ENCODE measurements at regions not wholly inside any gene's neighbourhood (a gene's known extent, or its start where the extent isn't known, plus 50 kb on each side); places are given as distances from the start of the nearest gene placed in this dataset.

DNA sequence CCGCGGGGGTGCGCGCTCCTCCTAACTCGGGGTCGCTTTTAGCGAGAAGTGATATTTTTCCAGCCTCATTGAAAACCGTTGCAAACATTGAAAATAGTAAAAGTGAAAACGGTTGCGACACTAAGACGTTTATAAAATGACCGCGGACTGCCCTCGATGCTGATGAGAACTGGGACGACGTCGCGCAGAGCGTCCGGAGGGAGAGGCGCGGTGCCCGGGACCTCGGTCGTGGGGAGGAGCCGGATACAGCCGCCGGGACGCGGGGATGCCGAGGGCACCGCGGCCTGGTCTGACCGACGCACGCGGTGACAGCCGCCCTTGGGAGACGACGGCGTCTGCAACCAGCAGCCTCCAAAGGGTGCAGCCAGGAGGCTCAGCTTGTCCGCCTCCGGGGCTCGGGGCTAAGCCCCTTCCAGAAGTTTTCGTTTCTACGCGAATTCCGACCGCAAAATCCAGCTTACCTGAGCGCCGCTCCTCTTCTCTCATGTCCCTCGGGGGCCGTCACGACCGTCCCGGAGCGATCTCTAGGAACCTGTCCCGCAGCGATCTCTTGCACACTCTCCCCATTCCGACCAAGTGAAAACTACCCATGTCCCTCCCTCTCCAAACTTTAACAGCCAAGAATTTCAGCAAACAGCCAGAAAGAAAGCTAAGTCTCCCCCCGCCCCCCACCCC, 144.4 kb upstream of the ETS2 start:
- TF ChIP-seq, protein P1, sequence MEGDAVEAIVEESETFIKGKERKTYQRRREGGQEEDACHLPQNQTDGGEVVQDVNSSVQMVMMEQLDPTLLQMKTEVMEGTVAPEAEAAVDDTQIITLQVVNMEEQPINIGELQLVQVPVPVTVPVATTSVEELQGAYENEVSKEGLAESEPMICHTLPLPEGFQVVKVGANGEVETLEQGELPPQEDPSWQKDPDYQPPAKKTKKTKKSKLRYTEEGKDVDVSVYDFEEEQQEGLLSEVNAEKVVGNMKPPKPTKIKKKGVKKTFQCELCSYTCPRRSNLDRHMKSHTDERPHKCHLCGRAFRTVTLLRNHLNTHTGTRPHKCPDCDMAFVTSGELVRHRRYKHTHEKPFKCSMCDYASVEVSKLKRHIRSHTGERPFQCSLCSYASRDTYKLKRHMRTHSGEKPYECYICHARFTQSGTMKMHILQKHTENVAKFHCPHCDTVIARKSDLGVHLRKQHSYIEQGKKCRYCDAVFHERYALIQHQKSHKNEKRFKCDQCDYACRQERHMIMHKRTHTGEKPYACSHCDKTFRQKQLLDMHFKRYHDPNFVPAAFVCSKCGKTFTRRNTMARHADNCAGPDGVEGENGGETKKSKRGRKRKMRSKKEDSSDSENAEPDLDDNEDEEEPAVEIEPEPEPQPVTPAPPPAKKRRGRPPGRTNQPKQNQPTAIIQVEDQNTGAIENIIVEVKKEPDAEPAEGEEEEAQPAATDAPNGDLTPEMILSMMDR (IDR thresholded peaks at IDR 0.05; ENCODE audit: low read depth, low read length, missing control alignments), result no peak
- no peak for DNase-seq (ENCODE audit: low read depth)
- no peak overlapping the region for H3K4me3 ChIP-seq (ENCODE audit: low read depth, low read length)

DNA sequence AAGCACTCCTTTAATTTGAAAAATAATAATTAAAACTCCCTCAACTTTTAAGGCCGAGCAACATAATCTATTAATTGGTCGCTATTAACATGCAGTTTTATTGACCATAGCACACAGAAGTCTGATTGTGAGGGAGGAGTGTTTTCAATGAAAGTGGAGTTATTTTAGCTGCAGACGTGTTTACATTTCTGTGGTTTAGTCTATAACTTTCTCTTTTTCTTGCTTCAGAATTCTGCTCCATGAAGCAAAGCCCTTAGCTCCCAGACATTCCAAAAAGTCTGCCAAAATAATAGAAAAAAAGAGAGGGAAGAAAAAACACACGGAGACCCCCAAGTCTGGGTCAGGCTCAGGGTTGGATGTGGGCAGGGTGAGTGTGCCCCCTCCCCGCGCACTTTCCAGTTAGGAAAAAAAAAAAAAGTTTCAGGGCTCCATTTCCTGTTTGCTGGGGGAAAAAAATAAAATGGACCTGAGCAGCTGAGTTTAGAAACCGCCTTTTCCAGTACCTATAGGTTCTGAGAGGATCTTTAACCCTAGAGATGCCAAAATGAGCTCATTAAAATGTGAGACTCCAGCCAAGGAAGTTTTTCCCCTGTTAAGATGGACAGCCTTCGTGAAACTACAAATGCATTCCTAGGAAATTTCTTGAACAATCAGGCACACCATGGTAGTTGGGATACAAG, 143.7 kb upstream of the ETS2 start:
- DNase-seq (ENCODE audit: low read depth), result no peak
- H3K4me3 ChIP-seq (ENCODE audit: low read depth, low read length), result no peak overlapping the region

DNA sequence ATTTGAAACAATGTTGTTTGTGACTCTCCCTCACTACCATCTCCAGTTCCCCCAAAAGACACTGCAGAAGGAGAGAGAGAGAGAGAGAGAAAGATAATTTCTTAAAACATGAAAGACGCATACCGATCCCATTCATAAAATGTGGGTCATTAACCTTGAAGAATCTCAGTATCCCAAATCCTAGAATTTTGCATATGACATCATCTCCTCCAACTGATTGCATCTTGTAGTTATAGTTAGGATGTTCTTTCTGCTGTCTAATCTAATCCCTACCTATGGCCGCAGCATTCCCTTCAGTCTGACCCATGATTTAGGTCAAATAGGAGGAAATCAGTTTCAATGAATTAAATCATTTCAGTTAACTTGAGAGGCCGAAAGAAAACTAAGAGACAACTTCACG, 142.4 kb upstream of the ETS2 start:
- H3K4me3 ChIP-seq (ENCODE audit: low read depth, low read length), result no peak overlapping the region
- DNase-seq (ENCODE audit: low read depth), result no peak
- TF ChIP-seq, protein P1 (IDR thresholded peaks at IDR 0.05; ENCODE audit: low read depth, low read length, missing control alignments), result no peak

More for the DNA sequence above, 143.7 kb upstream of the ETS2 start:
- TF ChIP-seq, protein P1 (IDR thresholded peaks at IDR 0.05; ENCODE audit: low read depth, low read length, missing control alignments), result no peak

DNA sequence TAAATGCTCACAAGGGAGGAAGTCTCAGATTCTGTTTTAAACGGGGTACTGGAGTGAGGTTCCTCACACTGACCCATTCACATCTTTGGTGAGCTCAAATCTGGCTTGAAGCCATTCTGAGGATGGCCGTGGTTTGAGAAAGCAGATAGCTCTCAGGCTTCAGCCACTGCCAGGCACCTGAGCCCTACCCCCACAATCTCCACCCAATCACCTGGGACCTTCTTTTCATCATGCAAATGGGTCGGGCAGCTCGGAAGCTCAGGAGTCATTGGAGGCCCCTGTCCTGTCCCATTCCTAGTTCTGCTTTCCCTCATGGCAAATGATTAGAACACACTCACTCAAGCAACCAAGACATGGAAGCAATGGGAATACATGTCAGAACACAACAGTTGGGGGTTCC, 141.4 kb upstream of the ETS2 start:
- TF ChIP-seq, protein P1 (IDR thresholded peaks at IDR 0.05; ENCODE audit: low read depth, low read length, missing control alignments), result no peak
- no peak overlapping the region for H3K4me3 ChIP-seq (ENCODE audit: low read depth, low read length)
- DNase-seq (ENCODE audit: low read depth), result no peak

DNA sequence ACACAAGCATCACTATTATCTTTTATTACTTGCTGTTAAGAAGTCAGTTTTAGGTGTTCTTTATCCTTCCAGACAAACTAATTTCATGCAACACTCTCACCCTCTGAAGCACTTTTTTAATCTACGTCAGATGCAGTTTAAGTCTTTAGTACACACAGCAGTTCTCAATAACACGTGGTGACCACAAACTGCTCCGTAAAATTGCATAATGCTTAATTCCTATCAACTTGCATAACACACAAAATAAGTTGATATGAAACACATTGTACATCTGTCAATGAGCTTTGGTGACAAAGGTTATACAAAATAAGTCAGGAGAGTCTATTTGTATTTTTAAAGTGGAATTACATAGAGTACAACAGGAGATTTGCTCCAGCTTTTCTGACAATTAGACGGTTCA, 140.9 kb upstream of the ETS2 start:
- TF ChIP-seq, protein P1 (IDR thresholded peaks at IDR 0.05; ENCODE audit: low read depth, low read length, missing control alignments), result no peak
- H3K4me3 ChIP-seq (ENCODE audit: low read depth, low read length), result no peak overlapping the region
- no peak for DNase-seq (ENCODE audit: low read depth)

DNA sequence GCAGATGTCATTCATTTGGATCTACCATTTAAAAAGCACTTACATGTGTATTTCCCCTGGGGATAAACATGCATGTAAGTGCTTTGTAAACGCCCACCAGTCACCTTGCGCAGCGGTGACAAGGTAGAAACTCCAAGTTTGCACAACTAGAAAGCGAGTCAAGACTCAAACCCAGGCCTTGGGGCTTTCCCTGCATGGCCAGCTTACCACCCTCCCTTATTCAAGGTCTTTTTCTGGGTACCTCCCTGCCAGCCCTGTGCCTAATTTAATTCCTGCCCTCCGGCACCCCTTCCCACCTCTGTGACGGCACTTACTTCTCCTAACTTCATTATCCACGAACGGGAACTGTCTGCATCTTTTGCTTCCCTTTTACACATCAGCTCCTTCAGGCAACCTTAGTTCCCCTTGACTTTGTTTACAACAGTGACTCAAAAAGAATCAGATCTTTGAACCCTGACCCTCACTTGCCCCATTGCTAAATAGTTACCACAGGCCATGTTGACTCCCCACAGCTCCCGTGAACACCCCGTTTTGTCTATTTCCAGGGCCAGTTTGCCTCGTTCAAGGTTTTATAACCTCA, 138.3 kb upstream of the ETS2 start:
- TF ChIP-seq, protein P1 (IDR thresholded peaks at IDR 0.05; ENCODE audit: low read depth, low read length, missing control alignments), result no peak
- no peak for DNase-seq (ENCODE audit: low read depth)
- no peak overlapping the region for H3K4me3 ChIP-seq (ENCODE audit: low read depth, low read length)
